AG08396 (cell line): ENCODE measurements at regions not wholly inside any gene's neighbourhood (a gene's known extent, or its start where the extent isn't known, plus 50 kb on each side); places are given as distances from the start of the nearest gene placed in this dataset.
"Not testable (repeated sequence)": the region's sequence is repeated elsewhere in the genome, so short reads cannot be mapped to it uniquely, and the experiment has no call there.

ENCODE experiments used
- DNase-seq: peaks from one replicate; pipeline ENCODE4 v3.0.0; 2012; ENCODE audit warnings: low spot score, mixed read lengths

GRCh38 chr11:26896719-26897118 is 97.2 kb upstream of the FIBIN start:
- DNase-seq: no peak

- DNase-seq: no peak
Observed at GRCh38 chr11:26898799-26899198, 95.1 kb upstream of the FIBIN start.

- DNase-seq: no peak
Observed at GRCh38 chr11:26901162-26901561, 92.8 kb upstream of the FIBIN start.

- DNase-seq: no peak
Observed at GRCh38 chr11:26904132-26904531, 89.8 kb upstream of the FIBIN start.

GRCh38 chr11:26904801-26905200 is 89.1 kb upstream of the FIBIN start:
- DNase-seq: no peak

- peak; percentile 3 for DNase-seq
Observed at GRCh38 chr11:26905368-26905767, 88.5 kb upstream of the FIBIN start.

- DNase-seq: no peak
Observed at GRCh38 chr11:26909515-26909914, 84.4 kb upstream of the FIBIN start.

GRCh38 chr11:26909991-26910591 is 83.8 kb upstream of the FIBIN start:
- DNase-seq: no peak

GRCh38 chr11:26914968-26915367 is 78.9 kb upstream of the FIBIN start:
- no peak for DNase-seq

- no peak for DNase-seq
Observed at GRCh38 chr11:26916805-26917204, 77.1 kb upstream of the FIBIN start.

GRCh38 chr11:26928582-26928981 is 65.3 kb upstream of the FIBIN start:
- no peak for DNase-seq

GRCh38 chr11:26929806-26930517 is 64.0 kb upstream of the FIBIN start:
- DNase-seq: no peak

- DNase-seq: peak; percentile 8
Observed at GRCh38 chr11:26930518-26931247, 63.2 kb upstream of the FIBIN start.

- no peak for DNase-seq
Observed at GRCh38 chr11:26931248-26931631, 62.7 kb upstream of the FIBIN start.

- DNase-seq: no peak
Observed at GRCh38 chr11:26931881-26932280, 62.0 kb upstream of the FIBIN start.

GRCh38 chr11:26936109-26936508 is 57.8 kb upstream of the FIBIN start:
- DNase-seq: no peak

- DNase-seq: no peak
Observed at GRCh38 chr11:26937386-26937785, 56.5 kb upstream of the FIBIN start.

- not testable (repeated sequence) for DNase-seq
Observed at GRCh38 chr11:26940501-26940900, 53.4 kb upstream of the FIBIN start.

GRCh38 chr11:26942356-26942755 is 51.6 kb upstream of the FIBIN start:
- no peak for DNase-seq

- no peak for DNase-seq
Observed at GRCh38 chr11:26943636-26944035, 50.3 kb upstream of the FIBIN start.
